ENCODE measurements at regions not wholly inside any gene's neighbourhood (a gene's known extent, or its start where the extent isn't known, plus 50 kb on each side); places are given as distances from the start of the nearest gene placed in this dataset.
"Not testable (repeated sequence)": the region's sequence is repeated elsewhere in the genome, so short reads cannot be mapped to it uniquely, and the experiment has no call there.

- H3K4me3 ChIP-seq (ENCODE audit: low read length) = no peak overlapping the region
Measured at GRCh38 chr14:38944691-38945090, 158.3 kb downstream of the SEC23A start.

DNA sequence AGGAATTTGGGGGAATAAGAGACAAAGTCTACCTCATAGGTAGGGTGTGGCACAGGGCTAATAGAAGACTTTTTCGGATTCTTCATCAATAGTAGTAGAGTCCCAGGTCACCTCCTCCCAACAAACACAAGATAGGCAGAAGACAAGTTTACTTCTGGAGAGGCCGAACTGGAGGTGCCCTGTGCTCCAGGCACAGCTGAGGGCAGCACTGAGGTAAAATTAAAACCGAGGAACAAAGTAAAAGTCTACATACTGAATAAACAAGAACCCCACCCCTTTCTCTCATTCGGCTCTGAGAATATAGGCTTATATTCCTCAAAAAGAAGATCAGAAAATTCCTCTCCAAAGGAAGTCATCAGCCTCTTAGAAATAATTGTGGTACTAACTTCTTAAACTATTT is 161.5 kb downstream of the SEC23A start:
- Histone ChIP-seq H3K27me3 (ENCODE audit: control insufficient read depth, insufficient read depth, low read length) (no peaks in the 10 kb centered on the region), H3K36me3 (ENCODE audit: control insufficient read depth, insufficient read depth, low read length) (no peaks in the 10 kb centered on the region), H3K9ac (ENCODE audit: low read length) (no peak overlapping the region), H3K4me3 (ENCODE audit: low read length) (no peak overlapping the region), H3K4me1 (ENCODE audit: control insufficient read depth, insufficient read depth, low read length) (no peaks in the 10 kb centered on the region), H3K9me3 (ENCODE audit: control insufficient read depth, low read length) (no peaks in the 10 kb centered on the region)

More at GRCh38 chr14:38944691-38945090, 158.3 kb downstream of the SEC23A start:
- Histone ChIP-seq H3K9ac (ENCODE audit: low read length) (no peak overlapping the region), H3K27me3 (ENCODE audit: control insufficient read depth, insufficient read depth, low read length) (no peaks in the 10 kb centered on the region), H3K36me3 (ENCODE audit: control insufficient read depth, insufficient read depth, low read length) (no peaks in the 10 kb centered on the region), H3K9me3 (ENCODE audit: control insufficient read depth, low read length) (no peaks in the 10 kb centered on the region), H3K4me1 (ENCODE audit: control insufficient read depth, insufficient read depth, low read length) (no peaks in the 10 kb centered on the region)

GRCh38 chr14:38932653-38933000 is 170.4 kb downstream of the SEC23A start:
- not testable (repeated sequence) for H3K9ac ChIP-seq (ENCODE audit: low read length); H3K27me3 ChIP-seq (ENCODE audit: control insufficient read depth, insufficient read depth, low read length); H3K4me1 ChIP-seq (ENCODE audit: control insufficient read depth, insufficient read depth, low read length); H3K36me3 ChIP-seq (ENCODE audit: control insufficient read depth, insufficient read depth, low read length); H3K4me3 ChIP-seq (ENCODE audit: low read length); H3K9me3 ChIP-seq (ENCODE audit: control insufficient read depth, low read length)

DNA sequence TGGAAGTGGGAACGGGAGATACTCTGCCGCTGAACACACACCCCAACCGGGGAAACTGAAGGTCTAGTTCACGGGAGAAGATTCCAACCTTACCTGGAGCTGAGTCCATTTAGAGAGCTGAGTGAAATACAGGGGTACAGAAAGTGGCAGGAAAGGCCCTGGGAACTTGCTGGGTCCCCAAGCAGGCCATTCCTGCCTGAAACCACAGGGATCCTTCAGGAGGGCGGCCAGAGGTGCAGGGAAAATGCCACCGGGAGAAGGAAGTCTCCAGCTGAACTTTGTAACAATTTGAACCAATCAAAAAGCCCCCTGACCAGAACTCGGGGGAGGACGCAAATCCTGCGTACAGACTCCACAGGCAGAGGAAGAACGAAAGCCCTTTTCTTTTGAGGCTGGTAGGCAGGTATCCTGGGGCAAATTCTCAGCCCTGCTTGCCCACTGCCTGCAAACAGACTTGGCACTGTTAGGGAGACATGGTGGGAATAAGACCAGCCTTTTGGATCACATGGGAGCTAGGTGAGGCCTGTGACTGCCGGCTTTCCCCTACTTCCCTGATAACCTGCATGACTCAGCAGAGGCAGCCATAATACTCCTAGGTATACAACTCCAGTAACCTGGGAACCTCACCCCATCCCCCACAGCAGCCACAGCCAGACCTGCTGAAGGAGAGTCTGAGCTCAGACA is 170.9 kb downstream of the SEC23A start:
- H3K9me3 ChIP-seq (ENCODE audit: control insufficient read depth, low read length) = no peaks in the 10 kb centered on the region
- H3K9ac ChIP-seq (ENCODE audit: low read length) = no peak overlapping the region
- peaks cover 3% of the 10 kb centered on the region for H3K4me1 ChIP-seq (ENCODE audit: control insufficient read depth, insufficient read depth, low read length)
- no peak overlapping the region for H3K4me3 ChIP-seq (ENCODE audit: low read length)
- no peaks in the 10 kb centered on the region for H3K27me3 ChIP-seq (ENCODE audit: control insufficient read depth, insufficient read depth, low read length)
- H3K36me3 ChIP-seq (ENCODE audit: control insufficient read depth, insufficient read depth, low read length) = no peaks in the 10 kb centered on the region

GRCh38 chr14:38930898-38931297 is 172.1 kb downstream of the SEC23A start:
- no peak overlapping the region for H3K9ac ChIP-seq (ENCODE audit: low read length)

GRCh38 chr14:38930022-38930421 is 173.0 kb downstream of the SEC23A start:
- H3K9me3 ChIP-seq (ENCODE audit: control insufficient read depth, low read length) = no peaks in the 10 kb centered on the region
- H3K4me3 ChIP-seq (ENCODE audit: low read length) = no peak overlapping the region
- no peaks in the 10 kb centered on the region for H3K36me3 ChIP-seq (ENCODE audit: control insufficient read depth, insufficient read depth, low read length)
- no peak overlapping the region for H3K9ac ChIP-seq (ENCODE audit: low read length)
- H3K27me3 ChIP-seq (ENCODE audit: control insufficient read depth, insufficient read depth, low read length) = no peaks in the 10 kb centered on the region
- H3K4me1 ChIP-seq (ENCODE audit: control insufficient read depth, insufficient read depth, low read length) = peaks cover 3% of the 10 kb centered on the region

More at GRCh38 chr14:38930898-38931297, 172.1 kb downstream of the SEC23A start:
- no peaks in the 10 kb centered on the region for H3K27me3 ChIP-seq (ENCODE audit: control insufficient read depth, insufficient read depth, low read length)
- H3K36me3 ChIP-seq (ENCODE audit: control insufficient read depth, insufficient read depth, low read length) = no peaks in the 10 kb centered on the region
- H3K4me1 ChIP-seq (ENCODE audit: control insufficient read depth, insufficient read depth, low read length) = peaks cover 3% of the 10 kb centered on the region
- H3K9me3 ChIP-seq (ENCODE audit: control insufficient read depth, low read length) = no peaks in the 10 kb centered on the region
- H3K4me3 ChIP-seq (ENCODE audit: low read length) = no peak overlapping the region

GRCh38 chr14:38929416-38929815 is 173.6 kb downstream of the SEC23A start:
- no peaks in the 10 kb centered on the region for H3K36me3 ChIP-seq (ENCODE audit: control insufficient read depth, insufficient read depth, low read length)
- H3K4me1 ChIP-seq (ENCODE audit: control insufficient read depth, insufficient read depth, low read length) = peaks cover 3% of the 10 kb centered on the region
- H3K27me3 ChIP-seq (ENCODE audit: control insufficient read depth, insufficient read depth, low read length) = no peaks in the 10 kb centered on the region
- H3K9ac ChIP-seq (ENCODE audit: low read length) = no peak overlapping the region
- H3K9me3 ChIP-seq (ENCODE audit: control insufficient read depth, low read length) = no peaks in the 10 kb centered on the region
- H3K4me3 ChIP-seq (ENCODE audit: low read length) = no peak overlapping the region

DNA sequence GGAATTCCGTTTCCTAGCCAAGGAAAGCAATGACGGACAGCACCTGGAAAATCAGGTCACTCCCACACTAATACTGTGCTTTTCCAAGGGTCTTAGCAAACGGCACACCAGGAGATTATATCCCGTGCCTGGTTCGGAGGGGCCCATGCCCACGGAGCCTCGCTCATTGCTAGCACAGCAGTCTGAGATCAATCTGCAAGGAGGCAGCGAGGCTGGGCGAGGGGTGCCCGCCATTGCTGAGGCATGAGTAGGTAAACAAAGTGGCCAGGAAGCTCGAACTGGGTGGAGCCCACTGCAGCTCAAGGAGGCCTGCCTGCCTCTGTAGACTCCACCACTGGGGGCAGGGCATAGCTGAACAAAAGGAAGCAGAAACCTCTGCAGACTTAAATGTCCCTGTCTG is 181.1 kb downstream of the SEC23A start:
- not testable (repeated sequence) for H3K27me3 ChIP-seq (ENCODE audit: control insufficient read depth, insufficient read depth, low read length); H3K4me1 ChIP-seq (ENCODE audit: control insufficient read depth, insufficient read depth, low read length); H3K4me3 ChIP-seq (ENCODE audit: low read length); H3K9me3 ChIP-seq (ENCODE audit: control insufficient read depth, low read length); H3K9ac ChIP-seq (ENCODE audit: low read length); H3K36me3 ChIP-seq (ENCODE audit: control insufficient read depth, insufficient read depth, low read length)

GRCh38 chr14:38915125-38915524 is 187.9 kb downstream of the SEC23A start:
- H3K36me3 ChIP-seq (ENCODE audit: control insufficient read depth, insufficient read depth, low read length) = no peaks in the 10 kb centered on the region
- H3K4me3 ChIP-seq (ENCODE audit: low read length) = no peak overlapping the region
- no peaks in the 10 kb centered on the region for H3K9me3 ChIP-seq (ENCODE audit: control insufficient read depth, low read length)
- no peaks in the 10 kb centered on the region for H3K27me3 ChIP-seq (ENCODE audit: control insufficient read depth, insufficient read depth, low read length)
- no peak overlapping the region for H3K9ac ChIP-seq (ENCODE audit: low read length)
- H3K4me1 ChIP-seq (ENCODE audit: control insufficient read depth, insufficient read depth, low read length) = no peaks in the 10 kb centered on the region

DNA sequence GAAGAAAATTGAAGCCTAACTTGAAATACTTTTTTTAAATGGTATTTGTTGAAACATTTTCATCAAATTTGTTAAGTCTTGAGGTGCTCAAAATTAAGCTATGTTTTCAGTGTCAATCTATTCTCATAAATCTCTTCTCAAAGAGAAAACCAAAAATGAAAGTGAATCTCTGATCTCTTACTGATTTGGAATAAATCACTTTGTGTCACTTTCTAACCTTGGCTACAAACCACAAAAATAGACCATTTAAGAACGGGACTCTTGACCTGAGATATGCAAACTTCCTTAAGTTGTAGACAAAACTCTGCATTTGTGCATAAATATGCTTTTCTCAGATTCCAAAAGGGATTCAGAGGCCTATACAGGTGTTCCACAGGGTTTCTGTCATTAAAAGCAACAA is 192.9 kb downstream of the SEC23A start:
- Histone ChIP-seq H3K4me3 (ENCODE audit: low read length) (no peak overlapping the region), H3K4me1 (ENCODE audit: control insufficient read depth, insufficient read depth, low read length) (no peaks in the 10 kb centered on the region), H3K36me3 (ENCODE audit: control insufficient read depth, insufficient read depth, low read length) (no peaks in the 10 kb centered on the region), H3K27me3 (ENCODE audit: control insufficient read depth, insufficient read depth, low read length) (no peaks in the 10 kb centered on the region), H3K9me3 (ENCODE audit: control insufficient read depth, low read length) (no peaks in the 10 kb centered on the region), H3K9ac (ENCODE audit: low read length) (no peak overlapping the region)

GRCh38 chr14:38904959-38905358 is 198.1 kb downstream of the SEC23A start:
- Histone ChIP-seq H3K36me3 (ENCODE audit: control insufficient read depth, insufficient read depth, low read length) (no peaks in the 10 kb centered on the region), H3K4me1 (ENCODE audit: control insufficient read depth, insufficient read depth, low read length) (peaks cover 8% of the 10 kb centered on the region), H3K4me3 (ENCODE audit: low read length) (no peak overlapping the region), H3K9me3 (ENCODE audit: control insufficient read depth, low read length) (no peaks in the 10 kb centered on the region), H3K27me3 (ENCODE audit: control insufficient read depth, insufficient read depth, low read length) (no peaks in the 10 kb centered on the region), H3K9ac (ENCODE audit: low read length) (no peak overlapping the region)

DNA sequence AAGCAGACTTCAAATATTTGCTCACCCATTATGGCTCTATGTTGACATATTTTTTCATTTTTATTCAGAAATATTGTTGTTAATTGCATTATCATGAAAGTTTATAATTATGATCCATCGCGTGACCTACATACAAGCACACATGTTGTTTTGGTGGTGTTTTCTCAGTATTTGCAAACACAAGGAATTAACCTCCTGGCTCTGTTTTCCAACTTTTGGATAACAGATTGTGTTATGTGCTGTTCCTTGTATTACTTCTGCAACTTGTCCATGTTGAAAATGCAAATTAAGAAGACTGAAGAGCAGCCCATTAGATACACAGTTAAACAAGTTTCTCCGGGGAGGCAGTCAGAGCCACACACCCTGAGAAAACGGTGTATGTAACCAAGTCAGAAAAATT is 201.2 kb downstream of the SEC23A start:
- H3K4me1 ChIP-seq (ENCODE audit: control insufficient read depth, insufficient read depth, low read length) = peaks cover 8% of the 10 kb centered on the region
- H3K4me3 ChIP-seq (ENCODE audit: low read length) = no peak overlapping the region
- H3K9ac ChIP-seq (ENCODE audit: low read length) = no peak overlapping the region
- no peaks in the 10 kb centered on the region for H3K27me3 ChIP-seq (ENCODE audit: control insufficient read depth, insufficient read depth, low read length)
- H3K36me3 ChIP-seq (ENCODE audit: control insufficient read depth, insufficient read depth, low read length) = no peaks in the 10 kb centered on the region
- no peaks in the 10 kb centered on the region for H3K9me3 ChIP-seq (ENCODE audit: control insufficient read depth, low read length)

DNA sequence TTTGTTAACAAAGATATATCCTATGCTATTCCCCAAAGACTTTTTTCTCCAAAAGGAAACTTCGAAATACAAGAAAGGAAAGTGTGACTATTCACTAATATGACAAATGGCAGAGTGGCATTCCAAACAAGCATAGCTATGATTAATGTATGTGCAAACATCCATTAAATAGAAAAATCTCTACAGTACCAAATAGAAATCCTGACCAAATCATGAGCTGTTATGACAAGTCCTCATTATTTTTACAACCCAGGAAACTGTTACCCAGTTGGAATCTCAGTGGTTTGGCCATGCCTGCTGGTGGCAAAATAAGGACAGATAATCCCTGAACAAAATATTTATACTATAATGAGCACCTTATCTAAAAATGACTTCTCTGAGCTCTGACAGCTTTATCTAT is 202.1 kb downstream of the SEC23A start:
- H3K9me3 ChIP-seq (ENCODE audit: control insufficient read depth, low read length) = no peaks in the 10 kb centered on the region
- H3K9ac ChIP-seq (ENCODE audit: low read length) = no peak overlapping the region
- peaks cover 8% of the 10 kb centered on the region for H3K4me1 ChIP-seq (ENCODE audit: control insufficient read depth, insufficient read depth, low read length)
- H3K36me3 ChIP-seq (ENCODE audit: control insufficient read depth, insufficient read depth, low read length) = no peaks in the 10 kb centered on the region
- H3K4me3 ChIP-seq (ENCODE audit: low read length) = no peak overlapping the region
- H3K27me3 ChIP-seq (ENCODE audit: control insufficient read depth, insufficient read depth, low read length) = no peaks in the 10 kb centered on the region
